Activated CD8-positive, alpha-beta T cell treated with anti-CD3 and anti-CD28 coated beads for 36 hours (primary cell): ENCODE measurements at regions not wholly inside any gene's neighbourhood (a gene's known extent, or its start where the extent isn't known, plus 50 kb on each side); places are given as distances from the start of the nearest gene placed in this dataset.

ENCODE experiments used
- ATAC-seq: fragments of 200-7000 bp; cut with Tn5 transposase; one replicate; pipeline ENCODE4 v1.10.0; 2021; ENCODE audit warnings: mild to moderate bottlenecking, moderate library complexity
- CTCF ChIA-PET: fragments of 350-600 bp; sonication (Branson Sonifier 250); formaldehyde crosslinking; loops from one replicate; lab custom pipeline; 2021; ENCODE audit warnings: antibody characterized with exemption; lab: Charles Lee
- POLR2A ChIA-PET: fragments of 350-600 bp; sonication (Branson Sonifier 250); formaldehyde crosslinking; loops from one replicate; lab custom pipeline; 2021; ENCODE audit warnings: antibody characterized with exemption; lab: Charles Lee
- DNase-seq: peaks from one replicate; pipeline ENCODE4 v3.0.0-alpha.2; 2020
- H3K27ac Mint-ChIP-seq: one replicate; pipeline ENCODE4 v1.8.0; 2021; ENCODE audit warnings: mild to moderate bottlenecking, mixed read lengths
- H3K27me3 Mint-ChIP-seq: one replicate; pipeline ENCODE4 v1.8.0; 2021; ENCODE audit warnings: mixed read lengths
- H3K36me3 Mint-ChIP-seq: one replicate; pipeline ENCODE4 v1.8.0; 2021; ENCODE audit warnings: low read depth, mixed read lengths
- H3K4me1 Mint-ChIP-seq: one replicate; pipeline ENCODE4 v1.8.0; 2021; ENCODE audit warnings: low read depth, mixed read lengths
- H3K4me3 Mint-ChIP-seq: one replicate; pipeline ENCODE4 v1.8.0; 2021; ENCODE audit warnings: mild to moderate bottlenecking, moderate library complexity, mixed read lengths
- H3K9me3 Mint-ChIP-seq: one replicate; pipeline ENCODE4 v1.8.0; 2021; ENCODE audit warnings: mixed read lengths
- intact Hi-C: fragments of 100-400 bp; cut with micrococcal nuclease; formaldehyde crosslinking; loops from one replicate; pipeline ENCODE4 v1.10.0; 2022
- TF ChIP-seq, protein P1 (sequence below): fragments of 200-600 bp; IDR thresholded peaks from one replicate; pipeline ENCODE4 v1.8.0; 2022; ENCODE audit warnings: antibody characterized with exemption, mild to moderate bottlenecking

DNA sequence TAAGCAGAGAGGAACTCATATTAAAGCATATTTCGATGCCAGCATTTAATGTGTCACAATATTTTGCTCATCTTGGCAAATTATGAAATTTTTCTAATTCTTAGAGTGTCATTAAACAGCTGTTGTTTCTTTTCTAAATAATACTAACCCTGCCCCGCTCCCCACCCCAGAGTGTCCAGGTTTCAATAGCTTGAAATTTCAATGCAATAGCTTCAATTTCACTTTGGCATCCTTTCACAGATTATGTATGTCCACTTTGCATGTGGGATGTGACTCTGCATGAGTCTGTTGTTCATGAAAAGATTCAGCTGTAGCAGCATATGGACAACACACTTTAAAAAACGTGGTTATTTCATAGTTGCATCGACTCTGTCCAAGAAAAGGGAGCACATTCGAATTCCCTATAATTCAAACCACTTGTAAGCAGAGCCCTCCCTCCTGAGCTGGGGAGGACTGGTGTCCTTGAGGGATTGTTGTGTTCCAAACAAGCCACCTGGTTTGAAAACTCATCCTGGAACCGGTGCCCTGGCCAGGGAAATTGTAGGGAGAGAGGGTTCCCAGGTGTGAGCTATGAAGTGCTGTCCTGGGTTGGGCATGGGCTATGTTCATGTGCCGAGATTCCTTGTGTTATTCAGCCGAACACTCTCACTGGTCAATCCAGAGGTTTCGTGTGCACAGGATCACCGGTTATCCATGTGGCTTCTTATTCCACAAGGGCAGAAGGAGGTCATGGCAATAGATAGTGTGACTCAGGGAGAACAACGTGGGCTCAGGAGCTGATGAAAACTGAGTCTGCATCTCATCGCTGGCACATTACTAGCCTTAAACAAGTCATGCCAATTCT is 64.6 kb upstream of the CREB5 start:
- intact Hi-C loops, result no loop called here
- ATAC-seq (no peak), DNase-seq (no peak)
- Mint-ChIP-seq H3K4me1 (no peaks in the 10 kb centered on the region), H3K27ac (no peak overlapping the region), H3K36me3 (no peaks in the 10 kb centered on the region), H3K4me3 (no peak overlapping the region), H3K9me3 (no peaks in the 10 kb centered on the region), H3K27me3 (peaks cover 1% of the 10 kb centered on the region)
- TF ChIP-seq, protein P1, sequence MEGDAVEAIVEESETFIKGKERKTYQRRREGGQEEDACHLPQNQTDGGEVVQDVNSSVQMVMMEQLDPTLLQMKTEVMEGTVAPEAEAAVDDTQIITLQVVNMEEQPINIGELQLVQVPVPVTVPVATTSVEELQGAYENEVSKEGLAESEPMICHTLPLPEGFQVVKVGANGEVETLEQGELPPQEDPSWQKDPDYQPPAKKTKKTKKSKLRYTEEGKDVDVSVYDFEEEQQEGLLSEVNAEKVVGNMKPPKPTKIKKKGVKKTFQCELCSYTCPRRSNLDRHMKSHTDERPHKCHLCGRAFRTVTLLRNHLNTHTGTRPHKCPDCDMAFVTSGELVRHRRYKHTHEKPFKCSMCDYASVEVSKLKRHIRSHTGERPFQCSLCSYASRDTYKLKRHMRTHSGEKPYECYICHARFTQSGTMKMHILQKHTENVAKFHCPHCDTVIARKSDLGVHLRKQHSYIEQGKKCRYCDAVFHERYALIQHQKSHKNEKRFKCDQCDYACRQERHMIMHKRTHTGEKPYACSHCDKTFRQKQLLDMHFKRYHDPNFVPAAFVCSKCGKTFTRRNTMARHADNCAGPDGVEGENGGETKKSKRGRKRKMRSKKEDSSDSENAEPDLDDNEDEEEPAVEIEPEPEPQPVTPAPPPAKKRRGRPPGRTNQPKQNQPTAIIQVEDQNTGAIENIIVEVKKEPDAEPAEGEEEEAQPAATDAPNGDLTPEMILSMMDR, result no peak
- ChIA-PET CTCF (interaction anchor here (1.0 to 1.9 kb wide), 2 partner anchors 15 kb away, joined by 4 read pairs; no protein-coding TSS in a partner anchor), POLR2A (no interaction called here)

DNA sequence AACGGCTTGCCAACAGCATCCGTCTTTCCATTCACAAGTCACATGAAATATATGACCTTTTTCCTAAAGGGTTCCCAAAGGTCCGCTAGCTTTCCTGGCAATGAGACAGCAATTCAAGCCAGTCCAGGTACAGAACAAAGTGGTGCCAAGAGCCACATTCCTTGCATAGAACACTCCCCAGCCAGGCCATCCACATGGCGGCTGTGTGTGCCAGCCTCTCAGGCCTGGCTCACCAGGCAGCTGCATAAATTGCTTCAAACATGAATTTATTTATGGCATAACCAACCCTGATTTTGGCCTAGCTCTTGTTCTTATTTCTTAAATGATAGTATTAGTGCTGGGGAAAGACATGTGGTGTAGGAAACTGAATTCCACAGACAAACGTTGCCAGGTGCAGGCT is 63.7 kb upstream of the CREB5 start:
- TF ChIP-seq, protein P1, result no peak
- Mint-ChIP-seq H3K27ac (no peak overlapping the region), H3K36me3 (no peaks in the 10 kb centered on the region), H3K9me3 (no peaks in the 10 kb centered on the region), H3K27me3 (peaks cover 1% of the 10 kb centered on the region), H3K4me1 (no peaks in the 10 kb centered on the region), H3K4me3 (no peak overlapping the region)
- ATAC-seq (no peak), DNase-seq (no peak)
- CTCF ChIA-PET, result interaction anchor here (1.0 to 1.9 kb wide), 2 partner anchors 14 to 16 kb away, joined by 4 read pairs; no protein-coding TSS in a partner anchor
- intact Hi-C loops, result no loop called here
- POLR2A ChIA-PET, result no interaction called here

DNA sequence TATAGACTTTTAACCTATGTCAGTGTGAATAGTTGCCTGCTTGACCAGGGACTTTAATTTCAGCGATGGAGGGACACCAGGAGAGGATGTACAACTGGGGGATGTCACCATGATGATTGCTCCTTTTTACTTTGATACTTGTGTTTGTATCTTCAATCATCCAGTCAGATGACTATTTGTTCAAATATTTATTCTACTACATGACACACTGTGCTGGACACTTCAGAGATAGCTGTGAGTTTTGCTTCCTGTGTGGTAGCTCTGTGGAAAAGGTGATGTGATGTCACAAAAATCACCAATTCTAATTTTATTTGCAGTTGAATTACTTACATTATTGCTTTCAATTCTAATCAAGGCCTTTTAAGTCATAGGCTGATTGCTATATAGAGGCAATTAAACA is 62.7 kb upstream of the CREB5 start:
- Mint-ChIP-seq H3K9me3 (no peaks in the 10 kb centered on the region), H3K4me3 (no peak overlapping the region), H3K36me3 (no peaks in the 10 kb centered on the region), H3K27me3 (peaks cover 1% of the 10 kb centered on the region), H3K27ac (no peak overlapping the region), H3K4me1 (no peaks in the 10 kb centered on the region)
- DNase-seq (no peak), ATAC-seq (no peak)
- ChIA-PET CTCF (no interaction called here), POLR2A (no interaction called here)
- intact Hi-C loops, result no loop called here
- TF ChIP-seq, protein P1, result no peak

DNA sequence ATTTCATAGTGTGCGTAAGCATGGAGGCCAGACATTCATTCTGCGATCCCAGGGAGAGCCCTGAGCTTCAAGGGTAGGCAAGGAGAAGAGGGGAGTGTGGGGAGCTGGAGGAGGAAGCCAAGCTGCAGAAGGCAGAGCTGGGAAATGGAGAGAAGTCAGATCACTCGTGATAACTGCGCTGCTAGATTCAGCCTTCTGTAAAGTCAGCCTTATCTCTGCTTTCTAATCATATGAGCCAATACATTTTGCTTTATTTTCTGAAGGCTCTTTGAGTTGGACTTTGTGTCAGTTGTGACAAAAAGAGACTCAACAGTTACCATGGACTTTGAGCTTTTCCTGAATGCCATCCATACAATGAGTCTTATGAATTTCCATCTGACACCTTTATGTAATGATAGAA is 61.7 kb upstream of the CREB5 start:
- H3K4me1 Mint-ChIP-seq, result no peaks in the 10 kb centered on the region

More for the DNA sequence above, 61.7 kb upstream of the CREB5 start:
- Mint-ChIP-seq H3K4me3 (no peak overlapping the region), H3K27me3 (peaks cover 1% of the 10 kb centered on the region), H3K36me3 (no peaks in the 10 kb centered on the region), H3K9me3 (no peaks in the 10 kb centered on the region), H3K27ac (no peak overlapping the region)
- POLR2A ChIA-PET, result interaction anchor here (0.7 kb wide), 1 partner anchor 578 kb away, joined by 3 read pairs; no protein-coding TSS in a partner anchor
- no peak for DNase-seq
- intact Hi-C loops, result no loop called here
- TF ChIP-seq, protein P1, result no peak
- CTCF ChIA-PET, result interaction anchor here (1.3 to 1.4 kb wide), 2 partner anchors 12 to 54 kb away, joined by 4 to 6 read pairs; no protein-coding TSS in a partner anchor
- no peak for ATAC-seq
